ENCODE measurements at regions not wholly inside any gene's neighbourhood (a gene's known extent, or its start where the extent isn't known, plus 50 kb on each side); places are given as distances from the start of the nearest gene placed in this dataset.

DNA sequence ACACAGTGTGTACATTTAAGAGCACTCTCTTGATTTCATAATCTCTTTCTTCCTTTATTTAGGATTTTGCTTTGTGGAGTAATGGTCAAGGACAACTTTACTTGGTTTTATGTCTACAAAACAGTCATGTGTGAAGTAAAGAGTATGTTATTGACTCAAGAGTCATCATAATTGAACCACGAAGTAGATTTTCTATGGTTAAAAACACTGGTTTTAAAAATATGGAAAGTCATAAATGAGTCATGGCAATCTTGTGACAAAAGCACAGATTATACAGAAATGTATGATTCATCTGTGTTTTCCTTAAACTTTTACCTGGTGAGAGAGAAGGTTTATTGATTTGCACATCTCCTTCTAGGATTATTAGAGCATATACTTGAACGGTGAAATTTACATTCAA is 969.7 kb downstream of the GATA3 start:
- TF ChIP-seq POLR2A (IDR thresholded peaks at IDR 0.05) (no peak), EP300 (IDR thresholded peaks at IDR 0.05) (no peak)
- TF ChIP-seq, protein P1, sequence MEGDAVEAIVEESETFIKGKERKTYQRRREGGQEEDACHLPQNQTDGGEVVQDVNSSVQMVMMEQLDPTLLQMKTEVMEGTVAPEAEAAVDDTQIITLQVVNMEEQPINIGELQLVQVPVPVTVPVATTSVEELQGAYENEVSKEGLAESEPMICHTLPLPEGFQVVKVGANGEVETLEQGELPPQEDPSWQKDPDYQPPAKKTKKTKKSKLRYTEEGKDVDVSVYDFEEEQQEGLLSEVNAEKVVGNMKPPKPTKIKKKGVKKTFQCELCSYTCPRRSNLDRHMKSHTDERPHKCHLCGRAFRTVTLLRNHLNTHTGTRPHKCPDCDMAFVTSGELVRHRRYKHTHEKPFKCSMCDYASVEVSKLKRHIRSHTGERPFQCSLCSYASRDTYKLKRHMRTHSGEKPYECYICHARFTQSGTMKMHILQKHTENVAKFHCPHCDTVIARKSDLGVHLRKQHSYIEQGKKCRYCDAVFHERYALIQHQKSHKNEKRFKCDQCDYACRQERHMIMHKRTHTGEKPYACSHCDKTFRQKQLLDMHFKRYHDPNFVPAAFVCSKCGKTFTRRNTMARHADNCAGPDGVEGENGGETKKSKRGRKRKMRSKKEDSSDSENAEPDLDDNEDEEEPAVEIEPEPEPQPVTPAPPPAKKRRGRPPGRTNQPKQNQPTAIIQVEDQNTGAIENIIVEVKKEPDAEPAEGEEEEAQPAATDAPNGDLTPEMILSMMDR (IDR thresholded peaks at IDR 0.05), result no peak
